WTC11 (cell line): ENCODE measurements at regions not wholly inside any gene's neighbourhood (a gene's known extent, or its start where the extent isn't known, plus 50 kb on each side); places are given as distances from the start of the nearest gene placed in this dataset.

Experiments used
- ATAC-seq: fragments of 200-7000 bp; cut with Tn5 transposase; 2 replicates; pipeline ENCODE4 v1.10.0; 2021; ENCODE audit warnings: mild to moderate bottlenecking, moderate library complexity
- CTCF ChIA-PET: fragments of 300-600 bp; sonication (Branson Sonifier 250); formaldehyde crosslinking; loops from one replicate; lab custom pipeline; 2021; ENCODE audit warnings: antibody characterized with exemption; lab: Charles Lee
- POLR2A ChIA-PET: fragments of 350-600 bp; sonication (Branson Sonifier 250); formaldehyde crosslinking; loops from one replicate; lab custom pipeline; 2021; ENCODE audit warnings: antibody characterized with exemption; lab: Charles Lee
- DNase-seq: peaks from one replicate; pipeline ENCODE4 v3.0.0; 2021; ENCODE audit warnings: low spot score
- H3K27ac Mint-ChIP-seq: 2 replicates; pipeline ENCODE4 v1.8.0; 2021; ENCODE audit warnings: mixed read lengths
- H3K27me3 Mint-ChIP-seq: 2 replicates; pipeline ENCODE4 v1.8.0; 2021; ENCODE audit warnings: low read depth, mild to moderate bottlenecking, moderate library complexity, mixed read lengths
- H3K36me3 Mint-ChIP-seq: 2 replicates; pipeline ENCODE4 v1.8.0; 2021; ENCODE audit warnings: mixed read lengths
- H3K4me1 Mint-ChIP-seq: 2 replicates; pipeline ENCODE4 v1.8.0; 2022; ENCODE audit warnings: mixed read lengths
- H3K4me3 Mint-ChIP-seq: 2 replicates; pipeline ENCODE4 v1.8.0; 2021; ENCODE audit warnings: mild to moderate bottlenecking, moderate library complexity, mixed read lengths
- H3K9me3 Mint-ChIP-seq: 2 replicates; pipeline ENCODE4 v1.8.0; 2021; ENCODE audit warnings: mixed read lengths
- FOXK1 ChIP-seq: sonication (generic); formaldehyde crosslinking; IDR thresholded peaks from 2 replicates; pipeline ENCODE4 v1.8.0; 2022; ENCODE audit warnings: mild to moderate bottlenecking, moderate library complexity, missing genetic modification reagents
- FOXP1 ChIP-seq: sonication (generic); formaldehyde crosslinking; IDR thresholded peaks from 2 replicates; pipeline ENCODE4 v1.8.0; 2022; ENCODE audit warnings: missing genetic modification reagents, mild to moderate bottlenecking, moderate library complexity, borderline replicate concordance
- GRHL2 ChIP-seq: fragments of 250-450 bp; sonication (Bioruptor Pico); IDR thresholded peaks from 2 replicates; pipeline ENCODE4 v1.8.0; 2022; ENCODE audit warnings: mild to moderate bottlenecking, moderate library complexity; ENCODE audit not compliant: insufficient replicate concordance, severe bottlenecking
- MAX ChIP-seq: sonication (generic); formaldehyde crosslinking; IDR thresholded peaks from 2 replicates; pipeline ENCODE4 v1.8.0; 2022; ENCODE audit warnings: mild to moderate bottlenecking, missing genetic modification reagents
- MYBL2 ChIP-seq: sonication (generic); formaldehyde crosslinking; IDR thresholded peaks from 2 replicates; pipeline ENCODE4 v1.8.1; 2023; ENCODE audit warnings: mild to moderate bottlenecking, moderate library complexity, missing genetic modification reagents
- NR2C2 ChIP-seq: sonication (generic); formaldehyde crosslinking; IDR thresholded peaks from 2 replicates; pipeline ENCODE4 v1.8.0; 2022; ENCODE audit warnings: mild to moderate bottlenecking, missing genetic modification reagents
- PRRX2 ChIP-seq: fragments of 250-450 bp; sonication (Bioruptor Pico); IDR thresholded peaks from 2 replicates; pipeline ENCODE4 v1.8.0; 2021; ENCODE audit warnings: mild to moderate bottlenecking
- RELA ChIP-seq: sonication (generic); formaldehyde crosslinking; IDR thresholded peaks from 2 replicates; pipeline ENCODE4 v1.8.1; 2022; ENCODE audit warnings: missing genetic modification reagents, mild to moderate bottlenecking, borderline replicate concordance
- SMAD3 ChIP-seq: sonication (generic); formaldehyde crosslinking; IDR thresholded peaks from 2 replicates; pipeline ENCODE4 v1.8.0; 2022; ENCODE audit warnings: missing genetic modification reagents, mild to moderate bottlenecking, borderline replicate concordance
- TP53 ChIP-seq: sonication (generic); formaldehyde crosslinking; IDR thresholded peaks from 2 replicates; pipeline ENCODE4 v1.8.1; 2023; ENCODE audit warnings: mild to moderate bottlenecking, missing genetic modification reagents
- ZNF232 ChIP-seq: sonication (generic); formaldehyde crosslinking; IDR thresholded peaks from 2 replicates; pipeline ENCODE4 v1.8.0; 2022; ENCODE audit warnings: mild to moderate bottlenecking, missing genetic modification reagents
- TF ChIP-seq, protein P1 (sequence below): sonication (generic); formaldehyde crosslinking; IDR thresholded peaks from 2 replicates; pipeline ENCODE4 v1.8.1; 2022; ENCODE audit warnings: missing genetic modification reagents, borderline replicate concordance
- TF ChIP-seq, protein P2 (sequence below): fragments of 250-450 bp; sonication (Bioruptor Pico); IDR thresholded peaks from 2 replicates; pipeline ENCODE4 v1.9.0; 2021; ENCODE audit warnings: mild to moderate bottlenecking, borderline replicate concordance
- TF ChIP-seq, protein P3 (sequence below): fragments of 250-450 bp; sonication (Bioruptor Pico); conservative IDR thresholded peaks from 2 replicates; pipeline ENCODE4 v1.9.0; 2021; ENCODE audit warnings: mild to moderate bottlenecking

- H3K27me3 Mint-ChIP-seq = peaks cover 27% of the 10 kb centered on the region
- ATAC-seq = no peak
- H3K9me3 Mint-ChIP-seq = no peaks in the 10 kb centered on the region
- no peaks in the 10 kb centered on the region for H3K36me3 Mint-ChIP-seq
- CTCF ChIA-PET = interaction anchor here (1.8 to 1.9 kb wide), 2 partner anchors 30 to 439 kb away, joined by 4 to 6 read pairs; no protein-coding TSS in a partner anchor
- TF ChIP-seq FOXK1 (CRISPR knock-in tag) = no peak
- no peak for TF ChIP-seq GRHL2 (CRISPR knock-in tag)
- TF ChIP-seq ZNF232 (CRISPR knock-in tag) = no peak
- TF ChIP-seq FOXP1 (CRISPR knock-in tag) = no peak
- no peak for TF ChIP-seq TP53
- no peak for TF ChIP-seq SMAD3 (CRISPR knock-in tag)
- no peak for TF ChIP-seq RELA (CRISPR knock-in tag)
- TF ChIP-seq, protein P1, sequence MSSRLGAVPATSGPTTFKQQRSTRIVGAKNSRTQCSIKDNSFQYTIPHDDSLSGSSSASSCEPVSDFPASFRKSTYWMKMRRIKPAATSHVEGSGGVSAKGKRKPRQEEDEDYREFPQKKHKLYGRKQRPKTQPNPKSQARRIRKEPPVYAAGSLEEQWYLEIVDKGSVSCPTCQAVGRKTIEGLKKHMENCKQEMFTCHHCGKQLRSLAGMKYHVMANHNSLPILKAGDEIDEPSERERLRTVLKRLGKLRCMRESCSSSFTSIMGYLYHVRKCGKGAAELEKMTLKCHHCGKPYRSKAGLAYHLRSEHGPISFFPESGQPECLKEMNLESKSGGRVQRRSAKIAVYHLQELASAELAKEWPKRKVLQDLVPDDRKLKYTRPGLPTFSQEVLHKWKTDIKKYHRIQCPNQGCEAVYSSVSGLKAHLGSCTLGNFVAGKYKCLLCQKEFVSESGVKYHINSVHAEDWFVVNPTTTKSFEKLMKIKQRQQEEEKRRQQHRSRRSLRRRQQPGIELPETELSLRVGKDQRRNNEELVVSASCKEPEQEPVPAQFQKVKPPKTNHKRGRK (CRISPR knock-in tag) = no peak
- TF ChIP-seq, all 79 proteins: peak for 0
- no peak for DNase-seq
- H3K4me3 Mint-ChIP-seq = no peak overlapping the region
- no peak overlapping the region for H3K27ac Mint-ChIP-seq
- POLR2A ChIA-PET = no interaction called here
- peaks cover 16% of the 10 kb centered on the region for H3K4me1 Mint-ChIP-seq
These were observed 95.7 kb upstream of the EGFLAM start for GRCh38 chr5:38162625-38163024.

DNA sequence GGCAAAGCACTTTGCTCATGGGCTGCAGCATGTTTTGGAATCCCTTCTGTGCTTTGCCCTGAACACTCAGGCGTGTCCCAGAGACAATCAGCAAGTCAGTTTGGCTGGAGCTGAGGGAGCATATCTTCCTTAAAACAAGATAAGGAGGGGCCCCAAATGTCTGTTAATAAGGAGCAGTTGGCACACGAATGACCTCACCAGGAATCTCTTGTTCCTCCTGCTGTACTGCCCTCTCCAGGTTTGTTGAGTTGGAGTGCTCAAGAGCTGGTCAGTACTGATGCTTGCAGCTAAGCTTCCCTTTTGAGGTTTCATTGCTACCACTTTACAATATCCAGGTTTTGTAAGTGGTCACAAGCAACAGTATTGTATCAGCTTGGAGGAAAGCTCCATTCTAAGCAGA, 101.3 kb upstream of the EGFLAM start:
- no peaks in the 10 kb centered on the region for H3K36me3 Mint-ChIP-seq
- no peaks in the 10 kb centered on the region for H3K9me3 Mint-ChIP-seq
- TF ChIP-seq, protein P2, sequence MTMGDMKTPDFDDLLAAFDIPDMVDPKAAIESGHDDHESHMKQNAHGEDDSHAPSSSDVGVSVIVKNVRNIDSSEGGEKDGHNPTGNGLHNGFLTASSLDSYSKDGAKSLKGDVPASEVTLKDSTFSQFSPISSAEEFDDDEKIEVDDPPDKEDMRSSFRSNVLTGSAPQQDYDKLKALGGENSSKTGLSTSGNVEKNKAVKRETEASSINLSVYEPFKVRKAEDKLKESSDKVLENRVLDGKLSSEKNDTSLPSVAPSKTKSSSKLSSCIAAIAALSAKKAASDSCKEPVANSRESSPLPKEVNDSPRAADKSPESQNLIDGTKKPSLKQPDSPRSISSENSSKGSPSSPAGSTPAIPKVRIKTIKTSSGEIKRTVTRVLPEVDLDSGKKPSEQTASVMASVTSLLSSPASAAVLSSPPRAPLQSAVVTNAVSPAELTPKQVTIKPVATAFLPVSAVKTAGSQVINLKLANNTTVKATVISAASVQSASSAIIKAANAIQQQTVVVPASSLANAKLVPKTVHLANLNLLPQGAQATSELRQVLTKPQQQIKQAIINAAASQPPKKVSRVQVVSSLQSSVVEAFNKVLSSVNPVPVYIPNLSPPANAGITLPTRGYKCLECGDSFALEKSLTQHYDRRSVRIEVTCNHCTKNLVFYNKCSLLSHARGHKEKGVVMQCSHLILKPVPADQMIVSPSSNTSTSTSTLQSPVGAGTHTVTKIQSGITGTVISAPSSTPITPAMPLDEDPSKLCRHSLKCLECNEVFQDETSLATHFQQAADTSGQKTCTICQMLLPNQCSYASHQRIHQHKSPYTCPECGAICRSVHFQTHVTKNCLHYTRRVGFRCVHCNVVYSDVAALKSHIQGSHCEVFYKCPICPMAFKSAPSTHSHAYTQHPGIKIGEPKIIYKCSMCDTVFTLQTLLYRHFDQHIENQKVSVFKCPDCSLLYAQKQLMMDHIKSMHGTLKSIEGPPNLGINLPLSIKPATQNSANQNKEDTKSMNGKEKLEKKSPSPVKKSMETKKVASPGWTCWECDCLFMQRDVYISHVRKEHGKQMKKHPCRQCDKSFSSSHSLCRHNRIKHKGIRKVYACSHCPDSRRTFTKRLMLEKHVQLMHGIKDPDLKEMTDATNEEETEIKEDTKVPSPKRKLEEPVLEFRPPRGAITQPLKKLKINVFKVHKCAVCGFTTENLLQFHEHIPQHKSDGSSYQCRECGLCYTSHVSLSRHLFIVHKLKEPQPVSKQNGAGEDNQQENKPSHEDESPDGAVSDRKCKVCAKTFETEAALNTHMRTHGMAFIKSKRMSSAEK (CRISPR knock-in tag) = no peak
- POLR2A ChIA-PET = no interaction called here
- no peak overlapping the region for H3K27ac Mint-ChIP-seq
- CTCF ChIA-PET = interaction anchor here (0.7 to 1.1 kb wide), 2 partner anchors 10 to 53 kb away, joined by 3 read pairs; no protein-coding TSS in a partner anchor
- DNase-seq = no peak
- peak; percentile 74 for ATAC-seq
- no peak overlapping the region for H3K4me3 Mint-ChIP-seq
- H3K27me3 Mint-ChIP-seq = no peaks in the 10 kb centered on the region
- H3K4me1 Mint-ChIP-seq = no peaks in the 10 kb centered on the region

GRCh38 chr5:38154615-38155204, 103.6 kb upstream of the EGFLAM start:
- Mint-ChIP-seq H3K9me3 (peaks cover 3% of the 10 kb centered on the region; the same call in 1 of the 2 replicates), H3K4me3 (no peak overlapping the region), H3K36me3 (no peaks in the 10 kb centered on the region), H3K27me3 (no peaks in the 10 kb centered on the region), H3K4me1 (no peaks in the 10 kb centered on the region), H3K27ac (no peak overlapping the region)
- CTCF ChIA-PET = no interaction called here
- DNase-seq (no peak), ATAC-seq (no peak)
- POLR2A ChIA-PET = no interaction called here
- TF ChIP-seq PRRX2 (CRISPR knock-in tag) (no peak), MYBL2 (no peak), MAX (CRISPR knock-in tag) (no peak), NR2C2 (CRISPR knock-in tag) (no peak)
- TF ChIP-seq, protein P3, sequence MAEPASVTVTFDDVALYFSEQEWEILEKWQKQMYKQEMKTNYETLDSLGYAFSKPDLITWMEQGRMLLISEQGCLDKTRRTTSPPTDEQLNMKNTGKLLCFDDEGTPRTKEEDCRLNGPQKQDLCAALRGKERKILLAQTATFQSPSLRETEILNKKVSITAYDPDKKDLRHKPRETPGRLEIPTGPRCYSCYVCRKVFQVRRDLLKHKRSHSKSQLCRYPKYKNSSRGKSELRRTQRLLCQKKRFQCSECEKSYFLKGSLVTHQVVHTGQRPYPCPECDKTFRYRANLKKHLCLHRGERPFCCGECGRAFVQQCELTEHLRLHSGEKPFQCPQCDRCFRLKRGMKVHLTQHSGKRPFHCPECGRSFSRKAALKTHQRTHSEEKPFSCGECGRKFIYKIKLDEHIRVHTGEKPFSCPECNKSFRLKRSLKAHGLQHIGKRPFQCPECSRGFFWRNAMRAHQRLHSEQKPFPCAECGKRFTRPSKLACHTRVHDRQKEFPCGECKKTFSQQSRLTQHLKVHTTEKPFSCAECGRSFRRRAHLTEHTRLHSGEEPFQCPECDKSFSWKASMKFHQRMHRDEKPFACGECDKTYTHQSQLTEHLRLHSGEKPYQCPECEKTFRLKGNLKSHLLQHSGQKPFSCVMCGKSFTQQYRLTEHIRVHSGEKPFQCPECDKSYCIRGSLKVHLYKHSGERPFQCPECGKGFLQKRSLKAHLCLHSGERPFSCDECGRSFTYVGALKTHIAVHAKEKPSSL (CRISPR knock-in tag) = no peak
